PC-9 (cell line): ENCODE measurements at regions not wholly inside any gene's neighbourhood (a gene's known extent, or its start where the extent isn't known, plus 50 kb on each side); places are given as distances from the start of the nearest gene placed in this dataset.
"Not testable (repeated sequence)": the region's sequence is repeated elsewhere in the genome, so short reads cannot be mapped to it uniquely, and the experiment has no call there.

ENCODE experiments used
- BruUV-seq: library from RNA; stranded (reverse); fragments of 400-500 nt; replicated peaks from 2 replicates; lab custom pipeline; 2021; lab: Mats Ljungman, UMichigan
- CTCF ChIA-PET: fragments of 300-600 bp; sonication (Branson Sonifier 250); formaldehyde crosslinking; loops from one replicate; lab custom pipeline; 2022; ENCODE audit warnings: antibody characterized with exemption; lab: Charles Lee
- POLR2A ChIA-PET: fragments of 300-600 bp; sonication (Branson Sonifier 250); formaldehyde crosslinking; loops from one replicate; lab custom pipeline; 2022; ENCODE audit warnings: antibody characterized with exemption; ENCODE audit not compliant: unreplicated experiment; lab: Charles Lee
- DNase-seq, 2 experiments: peaks; one replicate each; pipeline versions ENCODE4 v3.0.0 to v3.0.0-alpha.2; 2015 to 2022; ENCODE audit warnings: mixed read lengths in 1 of 2
- H2AFZ ChIP-seq: fragments of 200-600 bp; sonication (generic); 2 replicates; pipeline ENCODE4 v1.8.1; 2017; ENCODE audit warnings: antibody characterized with exemption
- H3F3A ChIP-seq: fragments of 200-600 bp; sonication (generic); 2 replicates; pipeline ENCODE4 v1.8.1; 2017; ENCODE audit warnings: antibody characterized with exemption, mild to moderate bottlenecking, low read depth; ENCODE audit not compliant: insufficient read depth
- H3K27ac ChIP-seq: fragments of 200-600 bp; sonication (generic); 2 replicates; pipeline ENCODE4 v1.6.1; 2016; ENCODE audit warnings: mixed run types
- H3K27me3 ChIP-seq: fragments of 200-600 bp; sonication (generic); 2 replicates; pipeline ENCODE4 v1.6.1; 2016; ENCODE audit warnings: low read depth, mixed run types; ENCODE audit not compliant: insufficient read depth
- H3K36me3 ChIP-seq: fragments of 200-600 bp; sonication (generic); 2 replicates; pipeline ENCODE4 v1.6.1; 2016; ENCODE audit warnings: low read depth, mixed run types
- H3K4me1 ChIP-seq: fragments of 200-600 bp; sonication (generic); replicated peaks from 2 replicates; pipeline ENCODE4 v1.6.1; 2016; ENCODE audit warnings: mixed run types; ENCODE audit not compliant: insufficient read depth
- H3K4me2 ChIP-seq: fragments of 200-600 bp; sonication (generic); 2 replicates; pipeline ENCODE4 v1.6.1; 2017; ENCODE audit warnings: mixed run types
- H3K4me3 ChIP-seq: fragments of 200-600 bp; sonication (generic); 2 replicates; pipeline ENCODE4 v1.6.1; 2016; ENCODE audit warnings: mixed run types
- H3K79me2 ChIP-seq: fragments of 200-600 bp; sonication (generic); 2 replicates; pipeline ENCODE4 v1.6.1; 2017; ENCODE audit warnings: low read depth, mixed run types
- H3K9me2 ChIP-seq: fragments of 200-600 bp; sonication (generic); 2 replicates; pipeline ENCODE4 v1.8.1; 2017; ENCODE audit warnings: mild to moderate bottlenecking; ENCODE audit not compliant: insufficient read depth
- H3K9me3 ChIP-seq: fragments of 200-600 bp; sonication (generic); 2 replicates; pipeline ENCODE4 v1.8.1; 2016; ENCODE audit warnings: low read depth; ENCODE audit not compliant: insufficient read depth
- H4K20me1 ChIP-seq: fragments of 200-600 bp; sonication (generic); 2 replicates; pipeline ENCODE4 v1.8.1; 2017; ENCODE audit not compliant: insufficient read depth
- intact Hi-C: fragments of 100-400 bp; cut with micrococcal nuclease; formaldehyde crosslinking; loops from one replicate; pipeline ENCODE4 v1.10.0; 2022; ENCODE audit not compliant: unreplicated experiment

GRCh38 chr2:111559814-111560213 lies 324.2 kb downstream of the ANAPC1 start:
- H3K79me2 ChIP-seq, CTCF ChIA-PET, H3K27ac ChIP-seq, H3K4me2 ChIP-seq, H3K9me2 ChIP-seq, H3K27me3 ChIP-seq, H3K4me3 ChIP-seq, H3K4me1 ChIP-seq, DNase-seq, H4K20me1 ChIP-seq, intact Hi-C loops, H3K36me3 ChIP-seq, H3K9me3 ChIP-seq, BruUV-seq, H3F3A ChIP-seq, POLR2A ChIA-PET, H2AFZ ChIP-seq: not testable (repeated sequence)

GRCh38 chr2:111566068-111566467 lies 317.9 kb downstream of the ANAPC1 start:
- H3K27me3 ChIP-seq, H3K4me2 ChIP-seq, CTCF ChIA-PET, H3K4me1 ChIP-seq, POLR2A ChIA-PET, H4K20me1 ChIP-seq, intact Hi-C loops, H3K36me3 ChIP-seq, H2AFZ ChIP-seq, H3K27ac ChIP-seq, BruUV-seq, H3K9me2 ChIP-seq, H3K9me3 ChIP-seq, DNase-seq, H3F3A ChIP-seq, H3K79me2 ChIP-seq, H3K4me3 ChIP-seq: not testable (repeated sequence)

- H3K4me3 ChIP-seq, H3K27me3 ChIP-seq, DNase-seq, H3K9me2 ChIP-seq, POLR2A ChIA-PET, H3K27ac ChIP-seq, BruUV-seq, H3K36me3 ChIP-seq, H4K20me1 ChIP-seq, H3K4me2 ChIP-seq, intact Hi-C loops, H3K4me1 ChIP-seq, H3F3A ChIP-seq, H3K9me3 ChIP-seq, CTCF ChIA-PET, H2AFZ ChIP-seq, H3K79me2 ChIP-seq: not testable (repeated sequence)
Measured at GRCh38 chr2:111567233-111567632, 316.8 kb downstream of the ANAPC1 start.

GRCh38 chr2:111569356-111570199 lies 314.4 kb downstream of the ANAPC1 start:
- CTCF ChIA-PET, H3K79me2 ChIP-seq, BruUV-seq, intact Hi-C loops, H3K36me3 ChIP-seq, H3K27ac ChIP-seq, H3K4me3 ChIP-seq, H3K9me3 ChIP-seq, H4K20me1 ChIP-seq, H3K4me1 ChIP-seq, H3K9me2 ChIP-seq, H3K4me2 ChIP-seq, POLR2A ChIA-PET, H2AFZ ChIP-seq, H3K27me3 ChIP-seq, H3F3A ChIP-seq: not testable (repeated sequence)
- peak in 1 of 2 experiments; percentile 16 for DNase-seq

GRCh38 chr2:111570300-111571114 lies 313.5 kb downstream of the ANAPC1 start:
- POLR2A ChIA-PET, H3K36me3 ChIP-seq, CTCF ChIA-PET, H3K79me2 ChIP-seq, H3F3A ChIP-seq, DNase-seq, H3K27me3 ChIP-seq, H3K4me3 ChIP-seq, H4K20me1 ChIP-seq, H3K9me3 ChIP-seq, BruUV-seq, H2AFZ ChIP-seq, intact Hi-C loops, H3K4me2 ChIP-seq, H3K9me2 ChIP-seq, H3K4me1 ChIP-seq, H3K27ac ChIP-seq: not testable (repeated sequence)

GRCh38 chr2:111574803-111575202 lies 309.2 kb downstream of the ANAPC1 start:
- H3K9me3 ChIP-seq, H3K27ac ChIP-seq, POLR2A ChIA-PET, H3K4me3 ChIP-seq, H3K4me1 ChIP-seq, H3K27me3 ChIP-seq, H3K9me2 ChIP-seq, H3K79me2 ChIP-seq, H3K36me3 ChIP-seq, intact Hi-C loops, BruUV-seq, CTCF ChIA-PET, H3K4me2 ChIP-seq, H4K20me1 ChIP-seq, DNase-seq, H2AFZ ChIP-seq, H3F3A ChIP-seq: not testable (repeated sequence)

GRCh38 chr2:111577154-111577885 lies 306.7 kb downstream of the ANAPC1 start:
- H3K9me2 ChIP-seq, intact Hi-C loops, H3K4me3 ChIP-seq, H3K4me1 ChIP-seq, H3K36me3 ChIP-seq, POLR2A ChIA-PET, H3K4me2 ChIP-seq, BruUV-seq, H3K27ac ChIP-seq, H3K79me2 ChIP-seq, H3K27me3 ChIP-seq, DNase-seq, H4K20me1 ChIP-seq, CTCF ChIA-PET, H3K9me3 ChIP-seq, H2AFZ ChIP-seq, H3F3A ChIP-seq: not testable (repeated sequence)
